Activated CD4-positive, alpha-beta T cell treated with anti-CD3 and anti-CD28 coated beads, Interleukin-2, amount 10 ng/mL, durations not matched to agents 7 days and 5 days (primary cell): ENCODE measurements at regions not wholly inside any gene's neighbourhood (a gene's known extent, or its start where the extent isn't known, plus 50 kb on each side); places are given as distances from the start of the nearest gene placed in this dataset.

Source experiments
- CTCF ChIA-PET: fragments of 350-600 bp; sonication (Branson Sonifier 250); formaldehyde crosslinking; loops from one replicate; lab custom pipeline; 2021; ENCODE audit warnings: antibody characterized with exemption; lab: Charles Lee
- POLR2A ChIA-PET: fragments of 350-600 bp; sonication (Branson Sonifier 250); formaldehyde crosslinking; loops from one replicate; lab custom pipeline; 2021; ENCODE audit warnings: antibody characterized with exemption; lab: Charles Lee
- DNase-seq: peaks from one replicate; pipeline ENCODE4 v3.0.0-alpha.2; 2020
- H3K27ac Mint-ChIP-seq: one replicate; pipeline ENCODE4 v1.8.0; 2021; ENCODE audit warnings: mild to moderate bottlenecking, moderate library complexity, mixed read lengths
- H3K27me3 Mint-ChIP-seq: one replicate; pipeline ENCODE4 v1.8.0; 2021; ENCODE audit warnings: mixed read lengths
- H3K36me3 Mint-ChIP-seq: one replicate; pipeline ENCODE4 v1.8.0; 2021; ENCODE audit warnings: low read depth, mixed read lengths
- H3K4me1 Mint-ChIP-seq: one replicate; pipeline ENCODE4 v1.8.0; 2021; ENCODE audit warnings: mixed read lengths
- H3K4me3 Mint-ChIP-seq: one replicate; pipeline ENCODE4 v1.8.0; 2021; ENCODE audit warnings: mild to moderate bottlenecking, moderate library complexity, mixed read lengths
- H3K9me3 Mint-ChIP-seq: one replicate; pipeline ENCODE4 v1.8.0; 2021; ENCODE audit warnings: mixed read lengths

GRCh38 chr6:14221564-14222279 is 104.2 kb downstream of the CD83 start:
- peaks cover 18% of the 10 kb centered on the region for H3K9me3 Mint-ChIP-seq
- no peak for DNase-seq
- CTCF ChIA-PET = interaction anchor here (0.6 kb wide), 1 partner anchor 86 kb away, joined by 5 read pairs; no protein-coding TSS in a partner anchor
- H3K4me3 Mint-ChIP-seq = no peak overlapping the region
- H3K36me3 Mint-ChIP-seq = no peaks in the 10 kb centered on the region
- H3K4me1 Mint-ChIP-seq = peaks cover 14% of the 10 kb centered on the region
- no peak overlapping the region for H3K27ac Mint-ChIP-seq
- POLR2A ChIA-PET = no interaction called here
- H3K27me3 Mint-ChIP-seq = no peaks in the 10 kb centered on the region

- H3K4me1 Mint-ChIP-seq = peaks cover 17% of the 10 kb centered on the region
- peaks cover 7% of the 10 kb centered on the region for H3K36me3 Mint-ChIP-seq
- ChIA-PET CTCF (no interaction called here), POLR2A (no interaction called here)
- peaks cover 26% of the 10 kb centered on the region for H3K9me3 Mint-ChIP-seq
- no peak overlapping the region for H3K4me3 Mint-ChIP-seq
- no peak overlapping the region for H3K27ac Mint-ChIP-seq
- no peaks in the 10 kb centered on the region for H3K27me3 Mint-ChIP-seq
- DNase-seq = no peak
Measured at GRCh38 chr6:14222956-14223355, 105.4 kb downstream of the CD83 start.

GRCh38 chr6:14224359-14225103 is 107.0 kb downstream of the CD83 start:
- H3K4me1 Mint-ChIP-seq = peaks cover 17% of the 10 kb centered on the region
- DNase-seq = no peak

GRCh38 chr6:14226051-14226660 is 108.6 kb downstream of the CD83 start:
- ChIA-PET CTCF (interaction anchor here (0.6 kb wide), 1 partner anchor 20 kb away, joined by 3 read pairs; no protein-coding TSS in a partner anchor), POLR2A (no interaction called here)
- no peak for DNase-seq
- Mint-ChIP-seq H3K36me3 (peaks cover 7% of the 10 kb centered on the region), H3K4me1 (peaks cover 17% of the 10 kb centered on the region), H3K27me3 (no peaks in the 10 kb centered on the region), H3K27ac (no peak overlapping the region), H3K9me3 (peaks cover 29% of the 10 kb centered on the region), H3K4me3 (no peak overlapping the region)

More at GRCh38 chr6:14224359-14225103, 107.0 kb downstream of the CD83 start:
- Mint-ChIP-seq H3K9me3 (peaks cover 27% of the 10 kb centered on the region), H3K27me3 (no peaks in the 10 kb centered on the region), H3K4me3 (no peak overlapping the region), H3K27ac (no peak overlapping the region), H3K36me3 (peaks cover 7% of the 10 kb centered on the region)
- POLR2A ChIA-PET = no interaction called here
- CTCF ChIA-PET = interaction anchor here (0.6 to 1.2 kb wide), 3 partner anchors 9 to 619 kb away, joined by 3 to 5 read pairs (median 4); no protein-coding TSS in a partner anchor

- Mint-ChIP-seq H3K4me3 (no peak overlapping the region), H3K9me3 (peaks cover 29% of the 10 kb centered on the region), H3K27ac (no peak overlapping the region), H3K27me3 (no peaks in the 10 kb centered on the region), H3K4me1 (peaks cover 25% of the 10 kb centered on the region), H3K36me3 (peaks cover 7% of the 10 kb centered on the region)
- CTCF ChIA-PET = interaction anchor here (1.2 to 1.7 kb wide), 3 partner anchors 11 to 18 kb away, joined by 4 to 5 read pairs (median 4); no protein-coding TSS in a partner anchor
- POLR2A ChIA-PET = no interaction called here
- DNase-seq = peak; percentile 30
Measured at GRCh38 chr6:14228571-14228970, 111.0 kb downstream of the CD83 start.

GRCh38 chr6:14231071-14231483 is 113.5 kb downstream of the CD83 start:
- Mint-ChIP-seq H3K27ac (no peak overlapping the region), H3K36me3 (peaks cover 7% of the 10 kb centered on the region), H3K4me3 (no peak overlapping the region), H3K27me3 (no peaks in the 10 kb centered on the region), H3K4me1 (peaks cover 18% of the 10 kb centered on the region), H3K9me3 (peaks cover 17% of the 10 kb centered on the region)
- ChIA-PET POLR2A (no interaction called here), CTCF (no interaction called here)
- DNase-seq = no peak

- peaks cover 7% of the 10 kb centered on the region for H3K36me3 Mint-ChIP-seq
- H3K9me3 Mint-ChIP-seq = peaks cover 12% of the 10 kb centered on the region
- no peak overlapping the region for H3K27ac Mint-ChIP-seq
- no peaks in the 10 kb centered on the region for H3K27me3 Mint-ChIP-seq
- peaks cover 18% of the 10 kb centered on the region for H3K4me1 Mint-ChIP-seq
- CTCF ChIA-PET = no interaction called here
- H3K4me3 Mint-ChIP-seq = no peak overlapping the region
- DNase-seq = no peak
- POLR2A ChIA-PET = no interaction called here
Measured at GRCh38 chr6:14231501-14232280, 114.1 kb downstream of the CD83 start.

GRCh38 chr6:14232889-14233288 is 115.3 kb downstream of the CD83 start:
- no peak for DNase-seq
- CTCF ChIA-PET = interaction anchor here (0.5 kb wide), 1 partner anchor 261 kb away, joined by 3 read pairs; no protein-coding TSS in a partner anchor

GRCh38 chr6:14235653-14236356 is 118.2 kb downstream of the CD83 start:
- Mint-ChIP-seq H3K9me3 (peaks cover 8% of the 10 kb centered on the region), H3K36me3 (no peaks in the 10 kb centered on the region), H3K4me3 (no peak overlapping the region), H3K4me1 (peaks cover 12% of the 10 kb centered on the region), H3K27ac (no peak overlapping the region), H3K27me3 (no peaks in the 10 kb centered on the region)
- CTCF ChIA-PET = interaction anchor here (1.1 kb wide), 1 partner anchor 21 kb away, joined by 4 read pairs; no protein-coding TSS in a partner anchor
- no peak for DNase-seq
- POLR2A ChIA-PET = no interaction called here

More at GRCh38 chr6:14232889-14233288, 115.3 kb downstream of the CD83 start:
- H3K9me3 Mint-ChIP-seq = peaks cover 3% of the 10 kb centered on the region
- H3K4me3 Mint-ChIP-seq = no peak overlapping the region
- peaks cover 13% of the 10 kb centered on the region for H3K4me1 Mint-ChIP-seq
- H3K36me3 Mint-ChIP-seq = no peaks in the 10 kb centered on the region
- H3K27me3 Mint-ChIP-seq = no peaks in the 10 kb centered on the region
- POLR2A ChIA-PET = no interaction called here
- no peak overlapping the region for H3K27ac Mint-ChIP-seq

- POLR2A ChIA-PET = no interaction called here
- Mint-ChIP-seq H3K4me1 (peaks cover 11% of the 10 kb centered on the region), H3K4me3 (no peak overlapping the region), H3K9me3 (peaks cover 12% of the 10 kb centered on the region), H3K27me3 (no peaks in the 10 kb centered on the region), H3K27ac (no peak overlapping the region), H3K36me3 (no peaks in the 10 kb centered on the region)
- CTCF ChIA-PET = no interaction called here
- no peak for DNase-seq
Measured at GRCh38 chr6:14239097-14239496, 121.5 kb downstream of the CD83 start.

GRCh38 chr6:14240411-14241166 is 123.0 kb downstream of the CD83 start:
- H3K4me3 Mint-ChIP-seq = no peak overlapping the region
- POLR2A ChIA-PET = no interaction called here
- H3K27me3 Mint-ChIP-seq = no peaks in the 10 kb centered on the region
- CTCF ChIA-PET = interaction anchor here (1.2 kb wide), 1 partner anchor 470 kb away, joined by 3 read pairs; no protein-coding TSS in a partner anchor
- H3K9me3 Mint-ChIP-seq = peaks cover 12% of the 10 kb centered on the region
- DNase-seq = no peak
- no peaks in the 10 kb centered on the region for H3K36me3 Mint-ChIP-seq
- H3K4me1 Mint-ChIP-seq = peaks cover 11% of the 10 kb centered on the region
- H3K27ac Mint-ChIP-seq = no peak overlapping the region
